GM21529 (cell line): ENCODE measurements at regions not wholly inside any gene's neighbourhood (a gene's known extent, or its start where the extent isn't known, plus 50 kb on each side); places are given as distances from the start of the nearest gene placed in this dataset.

Source experiments
- ATAC-seq: cut with Tn5 transposase; IDR thresholded peaks from one replicate; pipeline ENCODE4 v1.9.1; 2021; ENCODE audit not compliant: unreplicated experiment

GRCh38 chr6:87909849-87910248 lies 137.8 kb upstream of the SPACA1 start:
- ATAC-seq, result no peak

- no peak for ATAC-seq
Measured at GRCh38 chr6:87908978-87909811, 138.4 kb upstream of the SPACA1 start.

- ATAC-seq, result peak; percentile 43
Measured at GRCh38 chr6:87907521-87907920, 140.1 kb upstream of the SPACA1 start.

- peak; percentile 87 for ATAC-seq
Measured at GRCh38 chr6:87905101-87905641, 142.5 kb upstream of the SPACA1 start.

- ATAC-seq, result no peak
Measured at GRCh38 chr6:87904011-87904410, 143.6 kb upstream of the SPACA1 start.

- ATAC-seq, result no peak
Measured at GRCh38 chr6:87903323-87903722, 144.3 kb upstream of the SPACA1 start.

GRCh38 chr6:87902383-87902782 lies 145.3 kb upstream of the SPACA1 start:
- ATAC-seq, result no peak

GRCh38 chr6:87901613-87902012 lies 146.0 kb upstream of the SPACA1 start:
- ATAC-seq, result no peak

GRCh38 chr6:87900160-87900698 lies 147.4 kb upstream of the SPACA1 start:
- ATAC-seq, result no peak

GRCh38 chr6:87899499-87900147 lies 148.0 kb upstream of the SPACA1 start:
- no peak for ATAC-seq

- ATAC-seq, result no peak
Measured at GRCh38 chr6:87897663-87898062, 150.0 kb upstream of the SPACA1 start.

GRCh38 chr6:87897013-87897412 lies 150.6 kb upstream of the SPACA1 start:
- ATAC-seq, result no peak

- no peak for ATAC-seq
Measured at GRCh38 chr6:87887266-87887665, 160.4 kb upstream of the SPACA1 start.

- no peak for ATAC-seq
Measured at GRCh38 chr6:87884203-87884602, 163.4 kb upstream of the SPACA1 start.

- ATAC-seq, result no peak
Measured at GRCh38 chr6:87881342-87881895, 166.2 kb upstream of the SPACA1 start.

- peak; percentile 81 for ATAC-seq
Measured at GRCh38 chr6:87879132-87879861, 168.3 kb upstream of the SPACA1 start.

- ATAC-seq, result no peak
Measured at GRCh38 chr6:87875781-87876180, 171.9 kb upstream of the SPACA1 start.

GRCh38 chr6:87873556-87873955 lies 171.5 kb upstream of the AKIRIN2 start:
- no peak for ATAC-seq

- no peak for ATAC-seq
Measured at GRCh38 chr6:87870556-87870955, 168.5 kb upstream of the AKIRIN2 start.

GRCh38 chr6:87869064-87869905 lies 167.3 kb upstream of the AKIRIN2 start:
- ATAC-seq, result no peak
